ENCODE measurements at regions not wholly inside any gene's neighbourhood (a gene's known extent, or its start where the extent isn't known, plus 50 kb on each side); places are given as distances from the start of the nearest gene placed in this dataset.

GRCh38 chr2:57843158-57843557 lies 203.4 kb upstream of the VRK2 start:
- no peak for TF ChIP-seq GATA2 (IDR thresholded peaks at IDR 0.05; ENCODE audit: insufficient read depth, insufficient read length, low read depth, low read length)
- TF ChIP-seq MYC (IDR thresholded peaks at IDR 0.05; ENCODE audit: low read depth, low read length) = no peak
- no peak for TF ChIP-seq MAX (IDR thresholded peaks at IDR 0.05; ENCODE audit: insufficient read depth, insufficient read length)
- TF ChIP-seq POLR2AphosphoS5 (IDR thresholded peaks at IDR 0.05; ENCODE audit: insufficient read depth, low read depth, low read length) = no peak
- no peak overlapping the region for H3K4me3 ChIP-seq (replicated peaks in 1 of 3; ENCODE audit: insufficient read depth in 1 of 3, low read depth in 1 of 3, low read length in 3 of 3)
- H3K27me3 ChIP-seq (ENCODE audit: control insufficient read depth in 2 of 2, insufficient read depth in 2 of 2, low read length in 2 of 2) = peaks cover 2% of the 10 kb centered on the region in 2 experiments
- no peaks in the 10 kb centered on the region for H3K9me1 ChIP-seq (replicated peaks; ENCODE audit: control insufficient read depth, extremely low read depth, insufficient read depth, low read length)
- no peaks in the 10 kb centered on the region for H3K36me3 ChIP-seq (ENCODE audit: control insufficient read depth in 2 of 2, extremely low read depth in 1 of 2, insufficient read depth in 2 of 2, low read length in 2 of 2)
- FAIRE-seq (no peak), DNase-seq (ENCODE audit: low read depth, low spot score) (no peak)
- H3K4me2 ChIP-seq (ENCODE audit: insufficient read depth, low read length) = no peak overlapping the region
- no peak overlapping the region for H2AFZ ChIP-seq (ENCODE audit: low read depth, low read length)
- no peaks in the 10 kb centered on the region for H3K9me3 ChIP-seq (replicated peaks; ENCODE audit: control insufficient read depth, insufficient read depth, low read length)
- no peaks in the 10 kb centered on the region for H3K4me1 ChIP-seq (ENCODE audit: control insufficient read depth, extremely low read depth, insufficient read depth, low read length)
- POLR2A ChIA-PET = no interaction called here
- H3K79me2 ChIP-seq (ENCODE audit: control insufficient read depth, insufficient read depth, low read length) = no peaks in the 10 kb centered on the region
- no peak overlapping the region for H3K9ac ChIP-seq (replicated peaks; ENCODE audit: extremely low read depth, insufficient read depth, low read length)
- CTCF ChIA-PET = no interaction called here
- H4K20me1 ChIP-seq (replicated peaks; ENCODE audit: control insufficient read depth, extremely low read depth, insufficient read depth, low read length) = no peaks in the 10 kb centered on the region
- intact Hi-C loops (cut with micrococcal nuclease) = no loop called here
- BruUV-seq (replicated peaks) = no TSS peak
- dilution Hi-C loops (cut with MboI; ENCODE audit: extremely low pct_ligation_motif_present, low sequenced_read_pairs) = no loop called here
- no peak overlapping the region for H3K27ac ChIP-seq (ENCODE audit: insufficient read depth, low read depth, low read length)

GRCh38 chr2:57848723-57849122 lies 197.9 kb upstream of the VRK2 start:
- no peak overlapping the region for H3K27ac ChIP-seq (ENCODE audit: insufficient read depth, low read depth, low read length)
- dilution Hi-C loops (cut with MboI; ENCODE audit: extremely low pct_ligation_motif_present, low sequenced_read_pairs) = no loop called here
- intact Hi-C loops (cut with micrococcal nuclease) = no loop called here
- H3K36me3 ChIP-seq (ENCODE audit: control insufficient read depth in 2 of 2, extremely low read depth in 1 of 2, insufficient read depth in 2 of 2, low read length in 2 of 2) = no peaks in the 10 kb centered on the region
- ChIA-PET POLR2A (no interaction called here), CTCF (interaction anchor here (1.1 kb wide), 3 partner anchors 10 to 26 kb away, joined by 3 to 5 read pairs (median 4); no protein-coding TSS in a partner anchor)
- DNase-seq (ENCODE audit: low read depth, low spot score) (no peak), FAIRE-seq (no peak)
- H3K27me3 ChIP-seq (ENCODE audit: control insufficient read depth in 2 of 2, insufficient read depth in 2 of 2, low read length in 2 of 2) = peaks cover 0 to 2% of the 10 kb centered on the region in 2 experiments
- no peaks in the 10 kb centered on the region for H3K9me3 ChIP-seq (replicated peaks; ENCODE audit: control insufficient read depth, insufficient read depth, low read length)
- H3K4me2 ChIP-seq (ENCODE audit: insufficient read depth, low read length) = no peak overlapping the region
- no peak overlapping the region for H3K9ac ChIP-seq (replicated peaks; ENCODE audit: extremely low read depth, insufficient read depth, low read length)
- no peaks in the 10 kb centered on the region for H3K9me1 ChIP-seq (replicated peaks; ENCODE audit: control insufficient read depth, extremely low read depth, insufficient read depth, low read length)
- no peaks in the 10 kb centered on the region for H3K79me2 ChIP-seq (ENCODE audit: control insufficient read depth, insufficient read depth, low read length)
- no peak overlapping the region for H2AFZ ChIP-seq (ENCODE audit: low read depth, low read length)
- no peaks in the 10 kb centered on the region for H3K4me1 ChIP-seq (ENCODE audit: control insufficient read depth, extremely low read depth, insufficient read depth, low read length)
- no peak for TF ChIP-seq FOS (IDR thresholded peaks at IDR 0.05; ENCODE audit: borderline replicate concordance, insufficient read depth, low read length)
- no peak for TF ChIP-seq POLR2A (IDR thresholded peaks at IDR 0.05; ENCODE audit: low read depth, low read length)
- no peak for TF ChIP-seq GATA2 (IDR thresholded peaks at IDR 0.05; ENCODE audit: insufficient read depth, insufficient read length, low read depth, low read length)
- TF ChIP-seq POLR2AphosphoS5 (IDR thresholded peaks at IDR 0.05; ENCODE audit: insufficient read depth, low read depth, low read length) = no peak
- no peak for TF ChIP-seq JUN (IDR thresholded peaks at IDR 0.05; ENCODE audit: borderline replicate concordance, insufficient read depth, insufficient read length, low read depth)
- TF ChIP-seq MYC (IDR thresholded peaks at IDR 0.05; ENCODE audit: low read depth, low read length) = no peak
- TF ChIP-seq EZH2 (IDR thresholded peaks at IDR 0.05; ENCODE audit: borderline replicate concordance, low read depth, low read length, severe bottlenecking) = no peak
- no peak for TF ChIP-seq MAX (IDR thresholded peaks at IDR 0.05; ENCODE audit: insufficient read depth, insufficient read length)
- no peak for TF ChIP-seq CTCF (IDR thresholded peaks at IDR 0.05; ENCODE audit: extremely low read depth in 1 of 2, insufficient read depth in 1 of 2, low read depth in 1 of 2, low read length in 2 of 2)
- BruUV-seq (replicated peaks) = no TSS peak
- no peaks in the 10 kb centered on the region for H4K20me1 ChIP-seq (replicated peaks; ENCODE audit: control insufficient read depth, extremely low read depth, insufficient read depth, low read length)
- no peak overlapping the region for H3K4me3 ChIP-seq (replicated peaks in 1 of 3; ENCODE audit: insufficient read depth in 1 of 3, low read depth in 1 of 3, low read length in 3 of 3)

Data from endothelial cell of umbilical vein (primary cell).